ENCODE measurements at regions not wholly inside any gene's neighbourhood (a gene's known extent, or its start where the extent isn't known, plus 50 kb on each side); places are given as distances from the start of the nearest gene placed in this dataset.

DNA sequence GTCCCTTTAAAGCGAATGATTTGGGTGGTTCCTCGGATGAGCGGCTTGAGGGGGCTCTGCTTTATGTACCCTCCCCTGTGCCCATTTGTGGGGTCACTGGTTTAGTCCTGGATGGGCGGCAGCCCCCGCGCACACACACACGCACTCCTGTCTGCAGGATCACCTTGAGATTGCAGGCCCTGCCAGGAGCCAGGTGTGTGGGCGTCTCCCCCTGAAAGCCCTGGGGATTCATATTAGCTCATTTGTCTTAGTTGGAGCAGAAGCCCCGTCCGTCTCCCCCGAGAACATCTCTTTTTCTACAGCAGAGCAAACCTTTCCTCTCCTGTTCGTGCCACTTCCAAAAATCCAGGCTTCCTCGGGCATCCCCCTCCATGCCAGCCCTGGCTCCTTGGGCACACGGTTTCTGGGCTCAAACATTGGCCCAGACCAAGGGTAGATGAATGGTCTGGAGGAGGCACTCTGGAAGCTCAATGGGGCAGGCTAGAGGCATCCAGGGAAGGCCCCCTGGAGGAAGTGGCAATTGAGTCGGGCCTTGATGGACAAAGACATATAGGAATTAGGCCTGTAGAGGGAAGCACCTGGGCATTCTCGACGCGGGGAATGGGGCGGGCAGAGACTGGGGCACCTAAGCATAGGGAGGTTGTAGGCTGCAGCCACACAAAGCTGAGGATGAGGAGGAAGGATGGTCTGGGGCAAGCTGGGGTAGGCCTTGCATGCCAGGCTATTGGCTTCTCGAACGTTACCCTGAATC lies 218.5 kb upstream of the GSE1 start:
- no peak for DNase-seq

DNA sequence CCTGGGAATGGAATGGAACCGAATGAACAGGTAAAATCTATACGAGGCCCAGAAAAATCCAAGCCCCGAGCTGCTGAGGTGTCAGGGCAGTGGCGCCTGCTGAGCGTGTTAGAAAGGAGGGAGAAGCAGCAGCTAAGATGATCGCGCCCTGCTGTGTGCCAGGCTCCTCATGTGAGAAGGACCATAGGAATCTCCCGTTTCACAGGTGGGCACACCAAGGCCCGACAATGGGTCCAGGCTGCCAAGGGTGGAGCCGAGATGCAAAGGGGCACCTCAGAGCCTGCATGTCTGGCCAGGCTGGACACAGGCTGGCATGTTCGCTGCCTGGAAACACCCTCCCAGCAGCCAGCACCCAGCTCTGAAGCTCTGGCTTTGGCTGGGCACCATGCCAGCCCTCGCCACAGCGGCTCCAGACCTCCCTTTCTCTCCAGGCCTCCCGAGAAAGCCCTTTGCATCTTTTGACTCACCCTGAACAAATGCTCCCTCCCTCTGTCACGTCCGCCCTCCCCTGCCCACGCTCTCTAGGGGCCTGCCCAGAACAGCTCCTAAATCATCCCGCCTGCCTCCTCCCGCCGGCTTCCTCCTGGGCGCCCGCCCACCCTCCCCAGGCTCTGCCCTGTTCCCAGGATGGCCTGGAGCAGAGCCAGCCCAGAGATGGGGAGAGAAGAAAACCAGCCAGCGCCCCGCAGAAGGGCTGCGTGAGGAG lies 217.8 kb upstream of the GSE1 start:
- no peak for DNase-seq

DNA sequence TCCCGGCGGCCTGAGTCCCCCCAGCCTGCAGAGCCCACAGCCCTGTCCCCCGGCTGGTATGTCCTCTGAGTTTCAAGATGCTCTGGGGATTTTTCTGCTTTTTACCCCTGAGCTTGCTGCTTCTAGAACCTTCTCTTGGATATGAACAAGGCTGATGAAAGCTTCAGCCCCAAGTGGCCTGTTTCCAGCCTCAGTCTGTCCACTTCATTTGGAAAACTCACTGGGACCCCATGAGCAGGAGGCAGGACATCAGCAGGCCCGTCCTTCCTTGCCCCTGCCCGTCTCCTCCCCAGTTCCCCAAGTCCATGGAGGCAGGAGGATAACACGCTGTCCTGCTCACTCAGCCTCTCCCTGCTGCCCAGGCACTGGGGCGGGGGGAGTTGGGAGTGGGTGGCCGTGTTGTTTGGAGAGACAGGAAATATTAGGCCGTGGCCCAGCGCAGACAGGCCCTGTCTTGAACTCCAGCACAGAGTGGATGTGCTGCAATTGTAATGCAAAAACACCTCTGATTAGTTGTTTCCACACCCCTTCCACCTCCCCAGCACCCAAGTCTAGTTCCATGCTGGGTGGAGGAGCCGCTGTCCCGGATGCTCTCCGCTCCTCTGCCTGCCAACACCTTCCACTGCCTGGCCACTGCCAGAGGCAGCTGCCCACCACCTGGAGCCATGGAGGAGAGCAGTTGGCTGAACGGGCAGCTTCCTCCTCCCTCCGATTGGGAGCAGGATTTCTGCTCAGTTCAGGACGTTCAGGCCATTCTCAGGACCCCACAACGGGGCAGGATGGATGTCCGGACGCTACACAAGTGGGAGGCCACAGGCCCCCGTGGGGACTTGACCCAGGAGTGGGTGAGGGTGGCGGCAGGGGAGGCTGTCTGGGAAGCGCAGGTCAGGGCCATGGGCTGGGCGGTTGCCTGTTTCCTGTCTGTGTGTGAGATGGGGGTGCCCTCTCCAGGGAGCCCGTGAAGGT lies 216.9 kb upstream of the GSE1 start:
- DNase-seq, result no peak

GRCh38 chr16:85396879-85397871 lies 215.9 kb upstream of the GSE1 start:
- DNase-seq, result no peak

GRCh38 chr16:85398050-85398451 lies 215.1 kb upstream of the GSE1 start:
- DNase-seq, result no peak

DNA sequence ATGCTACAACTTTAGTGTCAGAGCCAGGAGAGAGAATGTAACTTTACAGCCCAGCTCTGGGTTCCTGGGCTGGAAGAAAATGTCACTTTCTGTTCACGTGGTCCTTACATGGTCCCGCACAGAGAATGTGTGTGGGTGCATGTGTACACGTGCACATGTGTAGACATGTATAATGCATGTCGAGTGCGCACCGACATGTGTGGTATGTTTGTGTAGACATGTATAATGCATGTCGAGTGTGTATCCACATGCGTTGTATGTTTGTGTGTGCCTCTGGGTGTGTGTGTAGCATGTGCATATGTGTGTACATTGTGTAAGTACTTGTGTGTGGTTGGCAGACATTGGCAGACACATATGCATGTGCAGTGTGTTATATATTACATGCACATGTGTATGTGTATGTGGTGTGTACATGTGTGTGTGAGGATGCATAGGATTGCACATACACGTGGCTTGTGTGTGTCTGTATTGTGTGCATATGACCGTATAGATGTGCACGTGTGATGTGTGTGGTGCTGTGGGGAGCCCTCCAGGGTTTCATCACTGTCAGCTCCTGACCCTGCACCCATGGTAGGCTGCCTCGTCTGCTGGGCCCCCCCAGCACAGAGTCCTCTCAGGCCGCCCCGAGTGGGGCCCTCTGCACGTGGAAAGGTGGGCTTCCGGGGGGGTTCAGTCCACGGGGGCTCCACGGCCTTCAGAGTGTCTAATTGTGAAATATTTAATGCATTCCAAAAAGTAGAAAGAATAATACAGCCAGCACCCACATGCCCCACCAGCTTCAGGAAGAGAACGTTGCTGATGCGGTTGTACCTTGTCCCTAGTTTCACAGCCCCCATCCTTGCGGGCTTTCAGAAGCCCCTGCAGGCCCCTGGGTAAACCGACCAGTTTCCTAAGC lies 214.2 kb upstream of the GSE1 start:
- DNase-seq, result no peak

- DNase-seq, result no peak
These were observed 213.4 kb upstream of the GSE1 start for GRCh38 chr16:85399583-85400284.

DNA sequence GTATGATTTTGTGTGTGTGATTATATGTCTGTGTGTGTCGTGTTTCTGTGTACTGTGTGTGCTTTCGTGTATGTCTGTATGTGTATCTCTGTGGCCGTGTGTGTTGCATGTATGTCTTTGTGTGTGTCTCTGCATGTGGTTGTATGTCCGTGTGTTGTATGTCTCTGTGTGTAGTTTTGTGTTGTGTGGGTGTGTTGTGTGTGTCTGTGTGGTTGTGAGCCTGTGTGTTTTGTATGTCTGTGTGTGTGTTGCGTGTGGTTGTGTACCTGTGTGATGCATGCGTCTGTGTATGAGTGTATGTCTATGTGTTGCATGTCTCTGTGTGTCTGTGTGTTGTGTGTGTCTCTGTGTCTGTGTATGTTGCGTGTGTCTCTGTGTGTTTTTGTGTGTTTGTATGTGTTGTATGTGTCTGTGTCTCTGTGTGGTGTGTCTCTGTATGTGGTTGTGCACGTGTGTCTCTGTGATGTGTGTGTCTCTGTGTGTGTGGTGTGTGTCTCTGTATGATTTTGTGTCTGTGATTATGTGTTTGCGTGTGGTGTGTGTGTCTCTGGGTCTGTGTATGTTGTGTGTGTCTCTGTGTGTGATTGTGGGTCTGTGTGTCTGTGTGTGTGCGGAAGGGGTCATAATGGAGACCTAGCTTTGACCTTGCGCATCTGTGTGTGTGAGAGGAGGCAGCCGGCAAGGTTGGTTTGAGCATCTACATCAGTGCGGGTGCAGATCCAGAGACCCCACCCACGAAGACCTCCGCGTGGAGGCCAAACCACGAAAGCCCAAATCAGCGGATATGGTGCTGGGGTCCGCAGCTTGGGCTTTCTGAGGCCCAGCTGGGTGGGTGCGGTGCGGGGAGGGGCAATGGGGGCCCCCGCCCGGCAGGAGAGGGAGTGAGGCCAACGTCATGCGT lies 212.6 kb upstream of the GSE1 start:
- DNase-seq, result no peak

GRCh38 chr16:85401370-85401916 lies 211.7 kb upstream of the GSE1 start:
- no peak for DNase-seq

DNA sequence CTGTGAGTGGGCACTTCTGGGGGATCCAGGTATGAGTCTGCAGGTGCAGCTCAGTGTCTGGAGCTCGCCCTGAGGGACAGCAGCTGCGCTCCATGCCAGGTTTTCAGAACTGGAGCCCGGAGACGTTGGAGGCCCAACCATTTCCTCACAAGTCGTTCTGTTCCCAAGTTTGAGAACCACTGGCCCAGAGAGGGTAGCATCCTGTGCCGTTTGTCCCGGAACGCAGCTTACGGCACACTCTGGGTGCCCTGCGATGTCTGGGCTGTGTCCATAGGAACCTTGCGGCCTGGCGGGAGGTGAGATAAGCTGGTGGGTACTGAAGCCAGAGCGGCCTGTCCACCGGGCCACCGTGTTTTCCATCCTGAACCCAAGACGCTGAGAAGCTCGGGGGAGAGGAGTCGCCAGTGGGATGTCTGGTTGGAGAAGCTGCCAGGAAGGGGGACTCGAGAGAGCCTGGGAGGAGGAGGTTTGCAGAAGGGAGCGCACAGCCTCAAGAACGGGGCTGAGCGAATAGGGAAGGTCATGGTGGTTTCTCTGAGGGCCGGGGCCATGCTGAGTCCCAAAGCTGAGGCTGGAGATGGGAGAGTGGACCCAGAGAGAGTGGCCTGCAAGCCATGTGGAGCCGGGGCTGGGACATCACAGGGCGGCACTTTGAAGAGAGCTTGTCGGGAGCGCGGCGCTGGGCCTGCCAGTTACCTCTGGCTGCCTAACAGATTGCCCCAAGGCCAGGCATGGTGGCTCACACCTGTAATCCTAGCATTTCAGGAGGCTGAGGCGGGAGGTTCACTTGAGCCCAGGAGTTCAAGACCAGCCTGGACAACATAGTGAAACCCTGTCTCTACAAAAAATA lies 211.0 kb upstream of the GSE1 start:
- no peak for DNase-seq

- DNase-seq, result no peak
These were observed 210.0 kb upstream of the GSE1 start for GRCh38 chr16:85402910-85403692.

DNA sequence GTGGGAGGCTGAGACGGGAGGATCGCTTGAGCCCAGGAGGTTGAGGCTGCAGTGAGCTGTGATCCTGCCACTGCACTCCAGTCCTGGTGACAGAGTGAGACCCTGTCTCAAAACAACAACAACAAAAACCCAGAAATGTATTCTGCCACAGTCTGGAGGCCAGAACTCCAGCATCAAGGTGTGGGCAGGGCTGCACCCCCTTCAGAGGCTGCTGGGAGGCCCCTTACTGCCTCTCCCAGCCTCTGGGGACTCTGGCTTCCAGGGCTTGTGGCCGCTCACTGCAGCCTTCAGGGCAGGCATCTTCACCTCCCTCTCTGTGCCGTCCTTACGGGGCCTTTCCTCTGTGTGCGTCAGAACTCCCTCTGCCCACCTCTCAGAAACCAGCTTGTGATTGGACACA lies 209.4 kb upstream of the GSE1 start:
- no peak for DNase-seq

DNA sequence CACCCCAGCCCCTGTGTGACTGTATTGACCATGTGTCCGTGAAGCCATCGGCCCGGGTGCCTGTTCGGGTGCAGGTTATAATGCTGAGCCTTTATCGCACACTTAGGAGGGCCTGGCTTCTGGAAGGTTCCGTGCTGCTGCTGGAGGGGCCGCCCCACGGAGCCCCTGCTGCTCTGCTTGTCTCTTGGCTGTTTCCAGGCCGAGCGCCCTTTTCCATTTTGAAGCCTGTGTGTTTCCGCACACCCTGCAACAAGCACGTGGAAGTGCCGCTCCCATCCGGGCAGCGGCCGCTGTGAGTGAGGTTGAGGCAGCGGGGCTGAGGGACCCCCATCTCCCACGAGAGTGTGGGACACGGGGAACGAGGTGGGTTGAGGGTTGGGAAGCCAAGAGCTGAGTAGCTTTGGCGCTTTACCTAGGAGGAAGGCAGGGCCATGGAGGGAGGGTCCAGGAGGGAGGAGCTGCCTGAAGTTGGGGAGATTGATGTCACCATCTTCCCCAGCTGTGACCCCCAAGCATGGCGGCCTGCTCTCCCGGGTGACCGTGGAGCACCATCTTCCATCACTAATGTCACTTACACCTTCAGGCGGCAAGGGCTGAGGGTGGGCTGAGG lies 200.1 kb upstream of the GSE1 start:
- no peak for DNase-seq

GRCh38 chr16:85413691-85414663 lies 199.1 kb upstream of the GSE1 start:
- no peak for DNase-seq

Data from AML-193 (cell line).